Lower lobe of right lung (tissue), 2 donors: ENCODE measurements at regions not wholly inside any gene's neighbourhood (a gene's known extent, or its start where the extent isn't known, plus 50 kb on each side); places are given as distances from the start of the nearest gene placed in this dataset.

Experiments
- ATAC-seq, 2 donors: fragments of 200-7000 bp; cut with Tn5 transposase; one replicate each; pipeline ENCODE4 v1.9.1; 2020 to 2022; ENCODE audit warnings: mild to moderate bottlenecking in 2 of 2, moderate library complexity in 2 of 2
- DNase-seq: peaks from one replicate; pipeline ENCODE4 v3.0.0-alpha.2; 2020
- H3K27ac ChIP-seq: fragments of 200-600 bp; one replicate; pipeline ENCODE4 v1.8.0; 2022
- H3K27me3 ChIP-seq: fragments of 200-600 bp; one replicate; pipeline ENCODE4 v1.8.0; 2022; ENCODE audit warnings: low read depth
- H3K36me3 ChIP-seq: fragments of 200-600 bp; one replicate; pipeline ENCODE4 v1.8.0; 2022; ENCODE audit warnings: mild to moderate bottlenecking
- H3K4me1 ChIP-seq: fragments of 200-600 bp; one replicate; pipeline ENCODE4 v1.8.0; 2022
- H3K4me3 ChIP-seq: fragments of 200-600 bp; one replicate; pipeline ENCODE4 v1.8.0; 2022; ENCODE audit warnings: mild to moderate bottlenecking
- H3K9me3 ChIP-seq: fragments of 200-600 bp; one replicate; pipeline ENCODE4 v1.8.0; 2022
- intact Hi-C: fragments of 100-400 bp; cut with DNase I; formaldehyde crosslinking; loops from one replicate; pipeline ENCODE4 v1.11.0; 2022
- TF ChIP-seq, protein P1 (sequence below): fragments of 200-600 bp; IDR thresholded peaks from one replicate; pipeline ENCODE4 v1.8.0; 2022; ENCODE audit warnings: antibody characterized with exemption, mild to moderate bottlenecking
- donor health status: DM: no; HTN: yes; CAD: no; lungs with severe emphysema.

DNA sequence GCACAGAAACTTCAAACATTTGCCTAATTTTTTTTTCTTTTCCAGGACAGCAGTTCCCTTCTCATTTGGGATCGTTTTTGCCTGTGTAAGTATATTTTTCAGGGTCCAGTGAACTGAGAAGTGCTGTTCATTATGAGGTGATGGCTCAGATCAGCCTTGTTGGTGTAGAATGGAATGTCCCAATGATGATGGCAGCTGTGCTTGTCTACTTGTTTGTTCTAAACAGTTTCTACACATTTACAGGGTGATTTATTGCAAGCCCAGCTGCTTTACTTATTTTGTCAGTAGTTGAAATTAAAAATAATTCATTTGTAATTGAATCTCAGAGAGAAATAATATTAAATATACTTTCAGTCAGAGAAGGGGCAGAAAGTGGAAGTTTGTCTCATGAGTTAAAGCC is 337.6 kb upstream of the SEMA6A start:
- H3K27ac ChIP-seq, result no peak overlapping the region
- TF ChIP-seq, protein P1, sequence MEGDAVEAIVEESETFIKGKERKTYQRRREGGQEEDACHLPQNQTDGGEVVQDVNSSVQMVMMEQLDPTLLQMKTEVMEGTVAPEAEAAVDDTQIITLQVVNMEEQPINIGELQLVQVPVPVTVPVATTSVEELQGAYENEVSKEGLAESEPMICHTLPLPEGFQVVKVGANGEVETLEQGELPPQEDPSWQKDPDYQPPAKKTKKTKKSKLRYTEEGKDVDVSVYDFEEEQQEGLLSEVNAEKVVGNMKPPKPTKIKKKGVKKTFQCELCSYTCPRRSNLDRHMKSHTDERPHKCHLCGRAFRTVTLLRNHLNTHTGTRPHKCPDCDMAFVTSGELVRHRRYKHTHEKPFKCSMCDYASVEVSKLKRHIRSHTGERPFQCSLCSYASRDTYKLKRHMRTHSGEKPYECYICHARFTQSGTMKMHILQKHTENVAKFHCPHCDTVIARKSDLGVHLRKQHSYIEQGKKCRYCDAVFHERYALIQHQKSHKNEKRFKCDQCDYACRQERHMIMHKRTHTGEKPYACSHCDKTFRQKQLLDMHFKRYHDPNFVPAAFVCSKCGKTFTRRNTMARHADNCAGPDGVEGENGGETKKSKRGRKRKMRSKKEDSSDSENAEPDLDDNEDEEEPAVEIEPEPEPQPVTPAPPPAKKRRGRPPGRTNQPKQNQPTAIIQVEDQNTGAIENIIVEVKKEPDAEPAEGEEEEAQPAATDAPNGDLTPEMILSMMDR, result no peak
- no peaks in the 10 kb centered on the region for H3K36me3 ChIP-seq
- H3K4me1 ChIP-seq, result no peaks in the 10 kb centered on the region
- H3K27me3 ChIP-seq, result no peaks in the 10 kb centered on the region
- no peak for DNase-seq
- ATAC-seq, result no peak
- no peaks in the 10 kb centered on the region for H3K9me3 ChIP-seq
- intact Hi-C loops, result no loop called here
- no peak overlapping the region for H3K4me3 ChIP-seq

DNA sequence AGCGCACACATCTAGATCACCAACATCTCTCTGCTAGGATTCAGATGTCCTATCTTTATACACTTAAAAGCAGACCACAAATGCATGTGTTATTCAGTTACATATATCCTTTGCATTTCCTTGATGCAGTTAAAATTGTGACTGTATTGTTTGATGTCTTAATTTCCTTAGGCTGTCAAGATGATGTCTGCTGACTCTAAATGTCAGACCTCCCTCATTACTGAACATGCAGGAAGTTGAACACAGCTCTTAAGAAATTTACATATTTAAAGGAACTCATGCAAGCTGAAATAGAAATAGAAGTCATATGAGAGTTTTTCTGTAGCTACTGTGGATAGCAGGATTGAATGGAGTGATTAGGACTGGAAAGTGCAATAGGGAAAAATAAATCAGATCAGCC is 336.5 kb upstream of the SEMA6A start:
- no peaks in the 10 kb centered on the region for H3K9me3 ChIP-seq
- ATAC-seq (no peak), DNase-seq (no peak)
- intact Hi-C loops, result no loop called here
- no peaks in the 10 kb centered on the region for H3K27me3 ChIP-seq
- H3K36me3 ChIP-seq, result no peaks in the 10 kb centered on the region
- no peak overlapping the region for H3K4me3 ChIP-seq
- H3K4me1 ChIP-seq, result no peaks in the 10 kb centered on the region
- no peak overlapping the region for H3K27ac ChIP-seq
- TF ChIP-seq, protein P1, result no peak

DNA sequence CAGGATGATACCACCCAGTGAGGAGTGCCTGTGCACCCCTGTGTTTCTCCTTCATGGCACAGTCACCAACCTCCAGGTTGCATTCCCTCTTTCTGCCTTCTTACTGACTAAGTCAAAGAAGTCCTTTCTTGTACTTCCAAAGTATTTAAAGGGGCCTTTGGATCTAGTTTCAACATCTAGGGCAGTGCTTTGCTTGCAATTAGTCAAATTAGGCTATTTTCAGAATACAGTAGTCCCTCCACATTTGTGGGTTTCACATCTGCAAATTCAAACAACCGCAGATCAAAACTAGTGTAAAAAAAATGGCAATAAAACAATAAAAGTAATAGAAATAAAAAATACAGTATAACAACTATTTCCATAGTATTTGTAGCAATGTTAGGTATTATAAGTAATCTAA is 333.9 kb upstream of the SEMA6A start:
- no peak overlapping the region for H3K4me3 ChIP-seq
- no peak overlapping the region for H3K27ac ChIP-seq
- no peak for DNase-seq
- ATAC-seq, result no peak
- H3K27me3 ChIP-seq, result no peaks in the 10 kb centered on the region
- no peaks in the 10 kb centered on the region for H3K36me3 ChIP-seq
- TF ChIP-seq, protein P1, result no peak
- H3K4me1 ChIP-seq, result no peaks in the 10 kb centered on the region
- no peaks in the 10 kb centered on the region for H3K9me3 ChIP-seq
- intact Hi-C loops, result no loop called here

DNA sequence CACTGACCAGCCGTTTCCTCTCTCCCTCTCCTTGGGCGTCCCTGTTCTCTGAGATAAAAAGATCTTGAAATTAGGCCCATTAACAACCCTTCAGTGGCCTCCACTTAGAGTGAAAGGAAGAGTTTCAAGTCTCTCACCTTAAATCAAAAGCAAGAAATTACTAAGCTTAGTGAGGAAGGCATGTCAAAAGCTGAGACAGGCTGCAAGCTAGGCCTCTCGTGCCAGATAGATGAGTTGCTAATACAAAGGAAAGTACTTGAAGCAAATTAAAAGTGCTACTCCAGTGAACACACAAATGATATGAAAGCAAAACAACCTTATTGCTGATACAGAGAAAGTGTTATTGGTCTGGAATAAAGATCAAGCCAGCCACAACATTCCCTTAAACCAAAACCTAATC is 331.3 kb upstream of the SEMA6A start:
- ATAC-seq (no peak), DNase-seq (no peak)
- no peaks in the 10 kb centered on the region for H3K4me1 ChIP-seq
- no peak overlapping the region for H3K27ac ChIP-seq
- H3K27me3 ChIP-seq, result no peaks in the 10 kb centered on the region
- TF ChIP-seq, protein P1, result no peak
- H3K9me3 ChIP-seq, result no peaks in the 10 kb centered on the region
- H3K4me3 ChIP-seq, result no peak overlapping the region
- H3K36me3 ChIP-seq, result no peaks in the 10 kb centered on the region
- intact Hi-C loops, result no loop called here

DNA sequence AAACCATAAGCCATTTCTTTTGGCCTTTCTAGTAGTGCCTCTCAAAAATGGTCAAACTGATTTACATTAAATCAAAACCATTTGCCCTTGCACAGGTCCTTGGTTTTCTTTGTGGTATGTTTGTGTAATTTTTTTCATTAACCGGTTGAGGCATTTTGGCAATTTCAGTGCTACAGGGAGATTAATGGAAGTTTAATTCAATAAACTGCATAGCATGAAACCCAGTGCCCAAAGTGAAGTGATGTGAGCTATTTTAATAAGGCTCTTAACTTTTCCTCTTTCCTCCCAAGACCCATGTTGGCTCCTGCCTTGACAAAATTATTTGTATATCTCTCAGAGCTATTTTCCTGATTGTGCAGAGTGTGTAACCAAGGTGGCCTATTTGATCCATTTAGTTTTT is 326.2 kb upstream of the SEMA6A start:
- TF ChIP-seq, protein P1, result no peak
- ATAC-seq, result no peak
- DNase-seq, result no peak
- Histone ChIP-seq H3K4me3 (no peak overlapping the region), H3K4me1 (no peaks in the 10 kb centered on the region), H3K9me3 (no peaks in the 10 kb centered on the region), H3K27ac (no peak overlapping the region), H3K27me3 (no peaks in the 10 kb centered on the region), H3K36me3 (no peaks in the 10 kb centered on the region)
- intact Hi-C loops, result no loop called here

DNA sequence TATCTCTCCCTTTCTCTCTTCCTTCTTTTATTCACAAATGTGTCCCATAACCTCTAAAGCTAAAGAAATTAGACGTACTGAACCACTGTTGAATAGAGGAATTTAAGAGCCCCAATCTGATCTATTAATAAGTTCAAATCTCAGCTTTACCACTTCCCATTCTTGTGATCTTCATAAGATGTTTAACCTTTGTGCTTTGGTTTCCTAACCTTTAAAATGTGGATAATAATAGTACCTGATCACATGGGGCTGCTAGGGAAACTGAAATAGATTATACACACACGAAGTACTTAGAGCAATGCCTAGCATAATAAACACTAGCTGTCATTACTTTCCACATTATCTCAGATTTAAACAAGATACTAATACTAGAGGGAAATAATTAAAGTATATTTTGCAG is 324.3 kb upstream of the SEMA6A start:
- intact Hi-C loops, result no loop called here
- H3K4me1 ChIP-seq, result no peaks in the 10 kb centered on the region
- TF ChIP-seq, protein P1, result no peak
- H3K36me3 ChIP-seq, result no peaks in the 10 kb centered on the region
- H3K4me3 ChIP-seq, result no peak overlapping the region
- no peaks in the 10 kb centered on the region for H3K9me3 ChIP-seq
- H3K27ac ChIP-seq, result no peak overlapping the region
- ATAC-seq (no peak), DNase-seq (no peak)
- no peaks in the 10 kb centered on the region for H3K27me3 ChIP-seq
